Astrocyte (in vitro differentiated cells and primary cell): ENCODE measurements at regions not wholly inside any gene's neighbourhood (a gene's known extent, or its start where the extent isn't known, plus 50 kb on each side); places are given as distances from the start of the nearest gene placed in this dataset.

Experiments used
- CTCF ChIP-seq: IDR thresholded peaks from 2 replicates; pipeline ENCODE4 v1.5.1; 2011; ENCODE audit warnings: low read depth, mild to moderate bottlenecking, inconsistent platforms, low read length, moderate library complexity; ENCODE audit not compliant: insufficient read depth
- EZH2 ChIP-seq: IDR thresholded peaks from 2 replicates; pipeline ENCODE4 v1.6.1; 2012; ENCODE audit warnings: mild to moderate bottlenecking, low read length, inconsistent platforms; ENCODE audit not compliant: insufficient read depth

DNA sequence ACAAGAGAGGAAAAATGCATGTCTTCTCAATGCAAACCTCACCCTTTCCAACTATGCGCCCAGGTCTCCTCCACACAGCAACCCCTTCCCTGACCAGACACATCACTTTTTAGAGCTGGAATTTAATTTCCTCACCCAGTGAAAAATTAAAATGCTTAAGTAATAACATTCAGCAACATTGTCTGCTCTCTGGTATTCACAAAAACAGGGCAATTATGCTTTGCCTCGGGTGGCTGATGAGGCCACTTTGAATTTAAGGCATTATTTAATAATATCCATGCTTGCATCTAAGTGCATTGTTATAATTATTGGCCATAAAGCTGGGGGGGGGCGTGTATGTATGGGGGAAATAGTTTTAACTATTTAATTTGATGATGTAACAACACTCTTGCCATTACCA, 777.8 kb upstream of the NRSN1 start:
- no peak for TF ChIP-seq CTCF
- TF ChIP-seq EZH2 = no peak
